ENCODE measurements at regions not wholly inside any gene's neighbourhood (a gene's known extent, or its start where the extent isn't known, plus 50 kb on each side); places are given as distances from the start of the nearest gene placed in this dataset.

GRCh38 chr1:83024251-83024767, 974.6 kb downstream of the TTLL7 start:
- TF ChIP-seq CTCF (IDR thresholded peaks at IDR 0.05) (no peak), POLR2A (IDR thresholded peaks at IDR 0.05) (no peak), EP300 (IDR thresholded peaks at IDR 0.05) (no peak)
